ENCODE measurements at regions not wholly inside any gene's neighbourhood (a gene's known extent, or its start where the extent isn't known, plus 50 kb on each side); places are given as distances from the start of the nearest gene placed in this dataset.
"Not testable (repeated sequence)": the region's sequence is repeated elsewhere in the genome, so short reads cannot be mapped to it uniquely, and the experiment has no call there.

DNA sequence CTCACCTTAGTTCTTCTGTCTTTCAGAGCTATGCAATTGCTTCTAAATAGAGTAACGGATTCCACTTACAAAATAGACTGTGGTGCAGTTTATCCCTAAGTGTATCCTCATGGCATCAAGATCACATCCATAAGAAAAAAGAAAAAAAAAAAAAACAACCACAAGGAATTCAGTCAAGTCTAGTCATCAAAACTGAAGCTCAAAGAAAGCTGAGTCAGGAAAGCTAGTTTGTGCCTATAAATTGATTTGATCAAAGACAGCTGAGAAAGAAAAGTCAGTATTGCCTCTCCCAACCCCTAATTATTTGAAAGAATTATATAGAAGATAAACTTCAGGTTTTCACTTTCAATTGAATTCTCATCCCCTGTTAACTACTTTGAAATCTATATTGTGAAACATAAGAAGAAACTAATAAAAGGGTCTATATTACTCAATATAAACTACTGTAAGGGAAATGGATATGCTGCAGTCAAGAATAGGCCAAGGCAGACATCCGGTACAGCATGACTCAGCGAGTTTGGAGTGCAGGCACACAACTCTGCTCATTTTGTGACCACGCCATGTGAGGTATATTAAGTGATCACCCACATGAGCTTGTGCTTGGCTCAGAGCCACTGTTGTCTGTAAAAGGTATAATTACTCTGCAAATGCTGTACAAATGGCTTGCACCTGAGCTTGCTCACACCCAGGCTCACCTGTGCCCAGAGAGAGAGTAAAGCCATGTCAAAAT is 568.1 kb upstream of the CRIM1 start:
- DNase-seq = no peak

DNA sequence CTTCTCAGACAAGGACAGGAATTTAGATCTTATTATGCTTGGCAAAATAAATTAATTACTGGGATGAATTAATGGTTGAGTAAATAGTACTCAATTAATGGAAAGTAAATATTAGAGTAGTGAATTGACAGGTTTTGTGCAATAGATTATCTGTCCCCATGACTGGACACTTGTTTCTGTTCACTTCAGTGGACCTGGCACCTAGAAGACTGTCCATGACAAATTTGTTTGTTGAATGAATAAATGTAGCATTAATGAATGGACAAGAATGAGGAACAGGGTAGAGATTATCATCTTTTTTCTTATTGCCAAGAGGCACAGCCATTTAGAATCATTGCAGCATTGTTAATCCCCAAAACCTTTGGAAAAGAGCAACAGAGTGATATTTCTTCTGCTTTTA is 570.0 kb upstream of the CRIM1 start:
- DNase-seq = no peak

DNA sequence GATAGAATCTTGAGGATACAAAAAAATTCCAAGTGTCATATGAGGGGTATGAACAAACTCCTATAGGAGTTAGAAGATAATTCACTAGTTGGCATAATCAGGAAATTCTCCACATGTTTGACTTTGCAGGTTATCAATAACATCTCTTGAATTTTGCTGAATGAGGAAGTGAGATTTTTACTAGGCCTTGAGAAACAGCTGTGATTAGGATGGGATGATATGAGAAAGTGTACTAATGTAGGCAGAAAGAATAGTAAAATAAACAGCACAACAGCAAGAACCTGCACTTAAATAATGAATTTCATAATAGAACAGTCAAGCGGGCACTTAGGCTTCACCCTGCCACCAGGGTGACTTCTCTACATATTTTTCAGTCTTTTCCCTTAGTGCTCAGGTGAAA is 570.8 kb upstream of the CRIM1 start:
- DNase-seq = no peak

DNA sequence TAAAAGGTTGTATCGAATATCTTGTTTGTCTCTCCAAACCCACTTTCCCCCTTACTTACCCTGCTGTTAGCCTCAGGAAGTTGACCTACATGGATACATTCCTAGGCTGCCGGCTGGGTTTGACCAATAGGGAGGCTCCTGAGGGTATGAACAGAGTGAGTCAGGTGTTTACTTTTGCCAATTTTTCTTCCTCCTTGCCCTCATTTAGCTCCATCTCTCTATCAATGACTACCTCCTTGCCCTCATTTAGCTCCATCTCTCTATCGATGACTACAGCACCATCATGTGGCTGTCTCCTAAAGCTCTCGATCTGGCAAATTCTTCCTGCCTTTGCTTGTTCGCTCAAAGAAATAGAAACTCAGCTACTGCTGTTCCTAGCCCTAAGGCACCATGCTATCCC is 571.9 kb upstream of the CRIM1 start:
- no peak for DNase-seq

DNA sequence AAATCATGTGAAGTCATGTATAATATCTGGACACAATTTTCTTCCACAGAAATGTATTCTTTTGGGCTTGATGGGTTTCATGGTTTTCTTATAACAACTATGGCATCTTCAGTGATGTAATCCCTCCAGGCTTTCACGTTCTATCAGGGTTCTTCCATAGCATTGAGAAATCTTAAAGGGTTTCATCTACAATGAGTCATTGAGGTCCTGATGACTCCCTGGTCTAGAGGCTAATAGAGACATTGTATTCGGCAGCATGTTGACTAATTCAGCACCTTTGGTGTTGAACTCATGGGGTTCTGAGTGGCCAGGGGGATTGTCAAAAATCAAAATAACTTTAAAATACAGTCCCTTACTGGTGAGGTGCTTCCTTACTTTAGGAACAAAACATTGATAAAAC is 614.0 kb upstream of the CRIM1 start:
- no peak for DNase-seq

DNA sequence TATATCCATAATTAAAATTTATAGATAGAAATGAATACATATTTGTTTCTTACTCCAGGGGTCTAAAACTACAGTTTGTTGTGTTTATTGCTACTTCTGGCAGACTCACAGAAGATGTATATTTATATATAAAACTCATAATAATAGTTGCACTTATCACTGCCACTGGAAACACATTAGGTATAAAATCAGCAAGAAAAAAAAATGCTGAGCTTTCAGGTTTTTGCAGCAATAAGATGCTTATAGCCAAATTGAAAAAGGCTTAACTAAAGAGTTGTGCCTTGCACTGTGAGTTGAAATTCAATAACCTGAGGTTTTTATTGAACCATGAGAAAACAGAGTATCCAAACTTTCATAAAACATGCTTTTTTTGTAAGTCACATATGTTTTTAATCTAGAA is 623.9 kb upstream of the CRIM1 start:
- no peak for DNase-seq

DNA sequence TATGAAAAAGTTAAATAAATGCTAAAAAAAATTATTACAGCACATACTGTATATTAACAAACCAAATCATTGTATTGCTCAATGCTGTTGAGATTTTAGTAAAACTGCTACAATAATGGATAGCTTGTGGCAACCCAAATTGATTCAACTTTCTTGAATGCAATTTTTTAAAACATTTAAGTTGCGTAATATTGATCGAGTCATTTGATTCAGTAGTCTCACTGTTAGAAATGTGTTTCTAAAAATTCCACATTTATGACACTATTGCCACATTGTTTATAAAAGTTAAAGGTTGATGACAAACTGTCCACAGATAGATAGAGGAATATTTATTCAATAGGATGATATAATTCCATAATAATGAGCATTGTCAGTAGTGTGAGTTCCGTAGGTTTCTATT is 640.7 kb upstream of the CRIM1 start:
- no peak for DNase-seq

DNA sequence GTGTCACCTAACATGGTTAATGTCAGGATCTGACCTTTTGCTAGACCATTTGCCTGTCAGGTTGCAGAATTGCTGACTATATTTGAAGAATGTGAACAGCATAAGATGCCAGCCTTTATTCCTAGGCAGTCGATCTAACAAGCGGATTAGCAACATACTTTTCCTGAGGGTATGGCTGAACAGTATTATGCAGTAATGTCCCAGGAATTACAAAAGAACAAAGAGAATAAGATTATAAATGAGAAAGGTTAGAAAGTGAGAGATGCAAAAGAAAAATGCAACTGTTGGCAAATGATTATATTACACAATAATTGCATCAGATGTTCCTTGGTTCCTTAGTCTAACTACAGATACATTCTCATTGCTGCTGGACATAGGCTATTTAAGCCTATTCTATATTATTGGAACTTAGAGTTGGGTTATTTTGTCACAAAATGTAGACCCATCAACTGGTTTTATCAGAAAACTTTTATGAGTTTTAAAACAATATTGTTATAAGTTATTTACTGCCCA is 647.1 kb upstream of the CRIM1 start:
- DNase-seq = no peak

DNA sequence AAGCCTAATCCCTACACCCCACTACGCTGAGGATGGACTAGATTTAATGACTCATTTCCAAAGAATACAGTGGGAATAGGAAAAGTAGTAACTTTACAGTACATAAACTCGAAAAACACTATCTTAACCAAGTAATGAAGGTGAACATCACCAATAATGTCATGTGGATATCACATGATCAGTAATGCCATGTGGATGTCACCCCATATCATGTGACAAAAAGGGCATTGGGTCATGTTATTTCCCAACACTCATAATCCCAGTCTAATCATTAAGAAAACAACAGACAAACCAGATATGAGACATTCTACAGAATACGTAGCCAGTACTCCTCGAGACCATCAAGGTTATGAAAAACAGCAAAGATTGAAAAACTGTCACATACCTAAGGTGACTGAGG is 667.3 kb upstream of the CRIM1 start:
- DNase-seq = no peak

DNA sequence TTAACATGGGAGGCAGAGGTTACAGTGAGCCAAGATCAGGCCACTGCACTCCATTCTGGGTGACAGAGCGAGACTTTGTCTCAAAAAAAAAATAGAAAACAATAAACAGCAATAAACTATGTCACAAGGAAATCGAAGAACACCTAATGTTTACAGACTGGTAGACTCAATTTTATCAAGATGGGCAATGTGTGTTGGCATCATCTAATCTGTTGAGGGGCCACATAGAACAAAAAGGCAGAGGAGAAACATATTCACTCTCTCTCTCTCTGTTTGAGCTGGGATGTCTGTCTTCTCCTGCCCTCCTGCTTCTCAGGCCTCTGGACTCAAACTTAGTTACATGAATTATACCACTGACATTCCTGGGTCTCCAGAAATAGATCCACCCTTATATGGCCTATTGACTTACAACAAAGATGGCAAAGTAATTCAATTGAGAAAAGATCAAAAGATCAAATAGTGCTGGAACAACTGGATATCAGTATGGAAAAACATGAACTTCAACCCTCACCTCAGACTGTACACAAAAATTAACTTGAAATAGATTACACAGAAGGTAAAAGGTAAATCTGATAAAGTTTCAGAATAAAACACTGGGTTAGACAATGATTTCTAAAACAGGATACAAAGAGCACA is 703.8 kb upstream of the CRIM1 start:
- DNase-seq = no peak

DNA sequence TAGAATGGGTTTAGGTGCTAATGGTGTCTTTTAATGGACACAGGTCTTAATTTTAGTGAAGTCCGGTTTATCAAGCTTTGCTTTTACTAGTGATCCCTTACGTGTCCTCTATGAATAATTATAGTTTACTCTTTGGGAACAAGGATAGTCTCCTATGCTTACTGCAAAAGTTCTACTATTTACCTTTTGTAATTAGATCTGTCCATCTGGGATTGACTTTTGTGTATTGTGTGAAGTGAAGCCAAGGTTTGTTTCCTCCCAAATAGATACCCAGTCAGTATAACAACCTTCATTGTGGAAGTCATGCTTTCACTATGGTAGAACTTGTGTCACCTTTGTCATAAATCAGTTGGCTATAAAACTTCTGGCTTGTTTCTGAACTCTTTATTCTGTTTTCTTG is 740.9 kb upstream of the CRIM1 start:
- no peak for DNase-seq

DNA sequence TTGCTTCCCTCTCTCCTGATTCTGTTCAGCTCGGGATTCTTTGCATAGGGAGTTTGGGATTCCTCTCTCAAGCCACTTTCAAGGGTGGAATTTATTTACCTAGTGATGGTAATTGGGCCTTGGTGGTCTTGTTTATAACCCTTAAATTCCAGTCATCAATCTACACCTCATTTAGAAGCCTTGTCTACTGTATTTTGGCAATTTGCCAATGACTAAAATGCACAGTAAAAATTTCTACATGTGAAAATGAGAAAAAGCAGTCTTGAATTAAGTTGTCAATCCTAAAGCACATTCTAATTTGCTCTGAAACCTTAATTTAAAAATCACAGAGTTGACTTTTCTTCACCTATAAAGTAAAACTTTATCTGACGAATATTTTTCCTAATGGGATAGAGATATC is 749.2 kb upstream of the CRIM1 start:
- no peak for DNase-seq

DNA sequence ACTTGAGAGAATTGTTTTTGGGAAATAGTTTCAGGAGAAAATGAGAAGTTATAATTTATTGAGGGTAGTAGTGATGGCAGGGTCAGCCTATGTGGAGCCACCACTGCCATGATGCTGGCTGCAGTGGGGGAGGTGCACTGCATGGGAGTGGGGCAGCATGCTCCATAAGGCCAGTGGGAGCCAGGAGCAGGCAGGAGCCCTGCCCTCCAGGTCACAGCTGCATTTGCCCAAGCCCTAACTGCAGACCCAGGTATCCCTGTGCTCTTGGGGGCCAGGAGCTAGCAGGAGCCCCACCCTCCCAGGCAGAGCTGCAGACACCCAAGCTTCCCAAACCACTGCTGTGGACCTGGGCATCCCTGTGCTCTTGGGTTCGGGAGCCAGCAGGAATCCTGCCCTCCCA is 757.3 kb upstream of the CRIM1 start:
- no peak for DNase-seq

DNA sequence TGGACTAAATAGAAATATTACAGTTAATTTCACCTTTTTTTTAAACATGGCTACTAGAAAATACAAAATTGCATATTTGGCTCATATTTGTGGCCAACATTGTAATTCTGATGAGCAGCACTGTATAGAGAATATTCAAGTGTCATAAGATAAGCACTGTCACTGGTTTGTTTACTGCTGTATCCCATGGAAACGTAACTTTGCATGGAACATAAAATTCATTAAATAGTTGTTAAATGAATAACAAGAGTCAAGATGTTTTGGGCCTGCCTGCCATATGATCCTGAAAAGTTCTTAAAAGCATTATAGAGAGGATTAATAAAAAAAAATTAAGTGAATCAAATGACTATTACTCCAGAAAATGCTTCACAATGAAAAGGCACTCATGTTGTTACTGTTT is 763.7 kb upstream of the CRIM1 start:
- DNase-seq = no peak

DNA sequence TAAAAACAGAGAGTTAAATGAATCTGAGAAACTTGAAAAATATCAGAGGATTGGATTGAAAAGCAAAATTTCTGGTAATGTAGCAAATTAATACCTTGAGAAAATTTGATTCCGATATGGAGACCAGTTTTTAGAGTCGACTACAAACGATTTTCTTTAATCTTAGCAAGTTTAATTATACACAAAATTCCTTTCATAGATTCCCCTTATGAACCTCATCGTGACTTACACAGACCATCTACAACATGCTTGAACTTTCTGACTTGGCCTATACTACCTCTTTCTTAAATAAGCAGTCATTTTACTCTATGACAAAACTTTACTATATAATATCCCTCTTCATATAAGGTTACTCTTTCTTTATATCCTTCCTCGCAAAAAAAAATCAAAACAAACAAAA is 769.6 kb upstream of the CRIM1 start:
- no peak for DNase-seq

DNA sequence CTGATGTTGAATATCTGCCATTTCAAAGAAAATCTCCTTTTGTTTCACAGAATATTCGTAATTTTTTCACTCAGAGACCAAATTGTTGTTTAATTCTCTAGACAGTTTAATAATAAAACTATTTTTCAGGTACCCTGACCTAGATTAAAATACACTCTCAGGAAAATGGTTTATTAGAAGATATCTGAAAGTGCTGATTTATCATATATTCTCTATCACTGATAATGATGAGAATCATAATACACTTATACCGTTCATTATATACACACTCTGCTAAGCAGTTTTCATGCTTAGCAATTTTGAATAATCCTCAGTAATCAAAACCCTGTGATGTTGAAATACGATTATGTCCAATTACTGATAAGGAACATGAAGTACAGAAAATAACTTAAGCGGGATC is 772.9 kb upstream of the CRIM1 start:
- no peak for DNase-seq

DNA sequence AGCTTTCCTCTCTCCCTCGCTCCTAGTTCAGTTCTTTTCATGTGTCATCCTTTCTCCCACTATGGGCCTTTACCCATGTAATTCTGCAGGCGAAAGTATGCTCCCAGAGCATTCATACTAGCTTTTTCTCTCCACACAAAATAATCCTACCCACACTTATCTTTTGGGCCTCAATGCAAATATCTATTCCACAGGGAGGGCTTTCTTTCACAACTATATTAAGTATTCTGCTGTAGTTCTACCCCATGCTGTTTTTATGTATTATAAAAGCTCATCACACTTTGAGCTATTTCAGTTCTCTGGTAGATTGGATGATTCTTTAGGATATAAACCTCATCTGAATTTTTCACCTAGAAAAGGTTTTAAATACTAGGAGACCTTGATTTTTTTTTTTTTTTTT is 774.6 kb upstream of the CRIM1 start:
- DNase-seq = no peak

DNA sequence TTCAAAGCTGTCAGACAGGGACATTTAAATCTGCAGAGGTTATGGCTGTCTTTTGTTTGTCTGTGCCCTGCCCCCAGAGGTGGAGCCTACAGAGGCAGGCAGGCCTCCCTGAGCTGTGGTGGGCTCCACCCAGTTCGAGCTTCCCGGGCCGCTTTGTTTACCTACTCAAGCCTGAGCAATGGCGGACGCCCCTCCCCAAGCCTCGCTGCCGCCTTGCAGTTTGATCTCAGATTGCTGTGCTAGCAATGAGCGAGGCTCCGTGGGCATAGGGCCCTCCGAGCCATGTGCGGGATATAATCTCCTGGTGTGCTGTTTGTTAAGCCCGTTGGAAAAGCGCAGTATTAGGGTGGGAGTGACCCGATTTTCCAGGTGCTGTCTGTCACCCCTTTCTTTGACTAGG is 787.0 kb upstream of the CRIM1 start:
- not testable (repeated sequence) for DNase-seq

DNA sequence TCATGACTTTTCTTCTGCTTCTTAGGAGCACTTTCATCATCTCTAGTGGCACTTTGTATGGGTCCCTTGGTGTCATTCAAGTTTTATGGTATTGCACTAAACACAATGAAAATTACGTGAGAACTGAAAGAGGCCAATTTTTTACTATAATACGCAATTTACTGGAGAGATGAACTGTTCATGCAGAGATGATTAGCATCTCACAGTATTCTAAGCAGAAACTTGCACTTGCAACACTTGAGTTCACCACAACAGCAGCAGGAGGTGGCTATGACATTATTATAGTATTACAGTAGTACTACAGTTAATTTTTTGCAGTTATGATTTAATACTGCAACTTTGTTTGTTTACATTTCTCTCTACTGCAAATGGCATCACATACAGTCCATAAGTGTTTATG is 793.1 kb upstream of the CRIM1 start:
- DNase-seq = no peak

DNA sequence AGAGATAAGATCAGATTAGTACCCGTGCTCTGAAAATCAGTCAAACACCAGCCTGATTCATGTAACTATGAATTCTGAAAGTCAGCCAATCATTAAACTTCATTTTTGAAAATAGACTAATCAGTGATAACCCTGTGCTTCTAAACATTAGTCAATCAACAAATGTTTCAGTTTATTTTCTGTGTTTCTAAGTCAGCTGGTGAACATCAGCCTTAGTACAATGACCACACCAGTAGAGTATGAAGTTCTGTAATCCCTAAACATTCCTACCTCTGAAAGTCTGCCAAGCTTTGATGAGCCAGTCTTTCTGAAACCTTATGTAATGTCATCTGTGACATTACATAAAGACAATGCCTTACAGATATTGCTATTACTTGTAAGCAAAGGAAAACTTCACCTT is 807.4 kb upstream of the CRIM1 start:
- DNase-seq = no peak

DNA sequence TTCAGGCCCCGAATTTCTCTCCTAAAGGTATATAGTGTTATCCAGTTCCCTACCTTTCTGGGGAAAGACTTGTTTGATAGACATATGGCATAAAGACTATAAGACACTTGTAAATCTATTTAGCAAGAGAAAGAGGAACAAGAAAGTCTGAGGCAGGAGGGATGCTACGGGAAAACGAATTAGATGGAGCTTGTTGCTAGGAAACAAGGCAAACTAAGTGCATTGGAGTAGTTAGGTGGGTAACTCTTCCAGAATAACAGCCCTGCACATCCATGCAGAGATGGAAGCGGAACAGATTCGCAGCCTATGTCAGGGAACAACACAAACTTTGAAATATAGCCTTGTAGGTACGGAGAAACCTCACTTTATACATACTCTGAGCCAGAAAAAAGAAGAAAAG is 810.3 kb upstream of the CRIM1 start:
- DNase-seq = no peak

DNA sequence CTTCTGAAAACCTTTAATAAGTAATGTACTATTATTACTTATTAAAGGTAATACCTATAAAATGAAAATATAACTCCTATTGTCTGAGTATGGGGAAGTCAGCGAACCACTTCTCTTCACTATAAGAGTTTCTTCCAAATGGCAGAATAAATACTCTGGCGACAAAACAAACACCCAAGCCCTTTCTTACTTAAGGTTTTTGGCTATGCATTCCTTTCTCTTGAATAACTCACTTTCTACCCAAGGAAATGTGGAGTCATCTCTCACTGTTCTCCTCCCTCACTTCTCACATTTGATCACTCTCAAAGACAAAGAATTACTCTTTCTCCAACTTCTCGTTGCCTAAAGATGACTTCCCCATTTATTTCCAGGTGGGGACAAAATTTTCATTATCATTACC is 816.8 kb upstream of the CRIM1 start:
- no peak for DNase-seq

DNA sequence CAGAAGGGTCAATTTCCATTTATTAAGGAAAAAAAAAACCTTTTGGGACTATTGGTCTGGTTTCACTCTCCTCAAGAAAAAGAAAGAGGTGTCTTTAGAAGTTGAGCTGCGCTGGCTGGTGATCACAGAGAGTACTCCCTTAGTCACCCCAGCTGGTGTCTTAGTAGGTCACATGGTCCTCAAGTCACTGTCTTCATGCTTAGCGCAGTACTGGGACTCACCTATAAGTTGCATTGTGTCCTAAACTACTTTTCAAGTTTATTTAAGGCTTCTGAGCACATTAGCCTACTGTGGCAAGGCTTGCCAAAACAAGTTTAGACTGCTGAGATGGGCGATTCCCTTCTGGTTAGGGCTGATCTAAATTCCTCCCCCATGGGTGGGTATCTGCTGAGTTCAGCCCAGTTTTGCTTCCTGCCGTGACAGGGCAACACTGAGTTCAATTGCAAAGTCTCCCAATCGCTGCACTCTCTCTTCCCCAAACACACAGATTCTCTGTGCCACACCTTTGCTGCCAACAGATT is 824.9 kb upstream of the CRIM1 start:
- no peak for DNase-seq

DNA sequence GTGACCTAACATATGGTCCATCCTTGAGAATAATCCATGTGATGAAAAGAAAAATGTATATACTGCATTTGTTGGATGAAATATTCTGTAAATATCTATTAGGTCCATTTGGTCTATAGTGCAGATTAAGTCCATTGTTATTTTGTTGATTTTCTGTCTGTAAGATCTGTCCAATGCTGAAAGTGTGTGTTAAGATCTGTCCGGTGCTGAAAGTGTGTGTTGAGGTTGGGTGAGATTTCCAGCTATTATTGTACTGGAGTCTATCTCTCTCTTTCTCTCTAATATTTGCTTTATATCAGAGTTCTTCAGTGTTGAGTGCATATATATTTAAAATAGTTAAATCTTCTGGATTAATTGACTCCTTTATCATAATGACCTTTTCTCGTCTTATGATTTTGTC is 828.8 kb upstream of the CRIM1 start:
- no peak for DNase-seq

DNA sequence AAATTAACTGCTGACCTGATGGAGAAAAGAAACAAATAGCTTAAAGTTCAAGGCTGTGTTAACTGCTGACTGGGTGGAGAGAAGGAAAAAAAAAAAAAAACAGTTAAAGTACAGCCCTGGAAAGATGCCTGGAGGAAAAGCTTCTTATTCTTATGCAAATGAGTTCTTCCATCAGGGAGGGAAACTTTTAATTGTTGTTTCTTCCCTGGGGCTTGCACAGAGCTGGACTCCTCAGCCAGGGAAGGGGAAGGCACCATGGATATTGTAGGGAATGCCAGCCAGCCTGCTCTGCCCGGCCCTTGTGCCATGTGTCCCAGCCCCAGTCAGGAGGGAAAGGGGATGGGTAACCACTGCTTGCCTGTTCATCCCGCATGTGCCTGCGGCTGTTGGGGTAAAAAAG is 833.1 kb upstream of the CRIM1 start:
- no peak for DNase-seq
